HL-60 (cell line): ENCODE measurements at regions not wholly inside any gene's neighbourhood (a gene's known extent, or its start where the extent isn't known, plus 50 kb on each side); places are given as distances from the start of the nearest gene placed in this dataset.

Source experiments
- TF ChIP-seq, protein P1 (sequence below): IDR thresholded peaks from 2 replicates; pipeline ENCODE4 v1.6.1; 2012; ENCODE audit warnings: low read depth; ENCODE audit not compliant: insufficient replicate concordance
- TF ChIP-seq, protein P2 (sequence below): IDR thresholded peaks from one replicate; pipeline ENCODE4 v1.5.1; 2011; ENCODE audit warnings: low read length, control low read depth, inconsistent platforms; ENCODE audit not compliant: insufficient read depth

DNA sequence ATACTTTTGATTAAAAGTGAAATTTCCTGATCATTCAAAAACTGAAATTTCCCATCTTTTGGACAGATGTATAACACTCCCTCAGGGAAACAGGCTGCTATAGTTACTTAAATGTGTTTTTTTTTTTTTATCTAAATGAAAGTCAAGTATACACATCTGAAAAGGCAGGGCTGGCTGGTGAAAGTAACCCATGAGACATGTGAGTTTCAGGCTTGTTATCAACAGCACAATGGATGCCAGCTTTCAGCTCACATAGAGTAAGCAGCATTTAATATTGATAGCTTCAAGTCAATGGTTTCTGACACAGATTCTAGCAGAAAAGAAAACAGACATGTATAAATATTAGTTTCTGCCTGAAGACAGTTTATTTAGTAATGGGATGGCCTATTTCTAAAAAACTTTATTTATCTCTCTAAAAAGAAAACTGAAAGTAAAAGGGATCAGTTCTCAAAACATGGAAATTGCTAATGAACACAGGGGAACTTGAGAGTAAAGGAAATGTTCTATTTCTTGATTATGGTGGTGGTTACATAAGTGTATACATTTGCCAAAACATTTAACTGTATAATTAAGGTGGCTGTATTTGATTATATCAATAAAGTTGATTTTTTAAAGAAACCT lies 89.7 kb upstream of the CMC1 start:
- TF ChIP-seq, protein P1, sequence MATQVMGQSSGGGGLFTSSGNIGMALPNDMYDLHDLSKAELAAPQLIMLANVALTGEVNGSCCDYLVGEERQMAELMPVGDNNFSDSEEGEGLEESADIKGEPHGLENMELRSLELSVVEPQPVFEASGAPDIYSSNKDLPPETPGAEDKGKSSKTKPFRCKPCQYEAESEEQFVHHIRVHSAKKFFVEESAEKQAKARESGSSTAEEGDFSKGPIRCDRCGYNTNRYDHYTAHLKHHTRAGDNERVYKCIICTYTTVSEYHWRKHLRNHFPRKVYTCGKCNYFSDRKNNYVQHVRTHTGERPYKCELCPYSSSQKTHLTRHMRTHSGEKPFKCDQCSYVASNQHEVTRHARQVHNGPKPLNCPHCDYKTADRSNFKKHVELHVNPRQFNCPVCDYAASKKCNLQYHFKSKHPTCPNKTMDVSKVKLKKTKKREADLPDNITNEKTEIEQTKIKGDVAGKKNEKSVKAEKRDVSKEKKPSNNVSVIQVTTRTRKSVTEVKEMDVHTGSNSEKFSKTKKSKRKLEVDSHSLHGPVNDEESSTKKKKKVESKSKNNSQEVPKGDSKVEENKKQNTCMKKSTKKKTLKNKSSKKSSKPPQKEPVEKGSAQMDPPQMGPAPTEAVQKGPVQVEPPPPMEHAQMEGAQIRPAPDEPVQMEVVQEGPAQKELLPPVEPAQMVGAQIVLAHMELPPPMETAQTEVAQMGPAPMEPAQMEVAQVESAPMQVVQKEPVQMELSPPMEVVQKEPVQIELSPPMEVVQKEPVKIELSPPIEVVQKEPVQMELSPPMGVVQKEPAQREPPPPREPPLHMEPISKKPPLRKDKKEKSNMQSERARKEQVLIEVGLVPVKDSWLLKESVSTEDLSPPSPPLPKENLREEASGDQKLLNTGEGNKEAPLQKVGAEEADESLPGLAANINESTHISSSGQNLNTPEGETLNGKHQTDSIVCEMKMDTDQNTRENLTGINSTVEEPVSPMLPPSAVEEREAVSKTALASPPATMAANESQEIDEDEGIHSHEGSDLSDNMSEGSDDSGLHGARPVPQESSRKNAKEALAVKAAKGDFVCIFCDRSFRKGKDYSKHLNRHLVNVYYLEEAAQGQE: no peak
- TF ChIP-seq, protein P2, sequence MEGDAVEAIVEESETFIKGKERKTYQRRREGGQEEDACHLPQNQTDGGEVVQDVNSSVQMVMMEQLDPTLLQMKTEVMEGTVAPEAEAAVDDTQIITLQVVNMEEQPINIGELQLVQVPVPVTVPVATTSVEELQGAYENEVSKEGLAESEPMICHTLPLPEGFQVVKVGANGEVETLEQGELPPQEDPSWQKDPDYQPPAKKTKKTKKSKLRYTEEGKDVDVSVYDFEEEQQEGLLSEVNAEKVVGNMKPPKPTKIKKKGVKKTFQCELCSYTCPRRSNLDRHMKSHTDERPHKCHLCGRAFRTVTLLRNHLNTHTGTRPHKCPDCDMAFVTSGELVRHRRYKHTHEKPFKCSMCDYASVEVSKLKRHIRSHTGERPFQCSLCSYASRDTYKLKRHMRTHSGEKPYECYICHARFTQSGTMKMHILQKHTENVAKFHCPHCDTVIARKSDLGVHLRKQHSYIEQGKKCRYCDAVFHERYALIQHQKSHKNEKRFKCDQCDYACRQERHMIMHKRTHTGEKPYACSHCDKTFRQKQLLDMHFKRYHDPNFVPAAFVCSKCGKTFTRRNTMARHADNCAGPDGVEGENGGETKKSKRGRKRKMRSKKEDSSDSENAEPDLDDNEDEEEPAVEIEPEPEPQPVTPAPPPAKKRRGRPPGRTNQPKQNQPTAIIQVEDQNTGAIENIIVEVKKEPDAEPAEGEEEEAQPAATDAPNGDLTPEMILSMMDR: no peak
